Peyer's patch (tissue), 4 donors: ENCODE measurements at regions not wholly inside any gene's neighbourhood (a gene's known extent, or its start where the extent isn't known, plus 50 kb on each side); places are given as distances from the start of the nearest gene placed in this dataset.
"Not testable (repeated sequence)": the region's sequence is repeated elsewhere in the genome, so short reads cannot be mapped to it uniquely, and the experiment has no call there.

Source experiments
- CTCF ChIP-seq, 6 experiments: fragments of 450-650 bp in 4 of 6; fragments of 200-600 bp in 2 of 6; sonication (generic) in 1 of 6; IDR thresholded peaks; one replicate each; pipeline ENCODE4 v1.5.1; 2017 to 2019; ENCODE audit warnings: antibody characterized with exemption in 6 of 6, mild to moderate bottlenecking in 3 of 6, moderate library complexity in 1 of 6
- POLR2A ChIP-seq, 2 donors: fragments of 450-650 bp; IDR thresholded peaks; one replicate each; pipeline ENCODE4 v1.5.1; 2017; ENCODE audit warnings: antibody characterized with exemption in 2 of 2, mild to moderate bottlenecking in 2 of 2, moderate library complexity in 2 of 2

- TF ChIP-seq POLR2A, CTCF (IDR thresholded peaks at IDR 0.05): not testable (repeated sequence)
These were observed 244.9 kb upstream of the PLGLB2 start for GRCh38 chr2:87502948-87503347.
